GM23338 (cell line): ENCODE measurements at regions not wholly inside any gene's neighbourhood (a gene's known extent, or its start where the extent isn't known, plus 50 kb on each side); places are given as distances from the start of the nearest gene placed in this dataset.

Experiments used
- CTCF ChIP-seq, 2 experiments: fragments of 200-600 bp in 1 of 2; sonication (generic) in 1 of 2; conservative IDR thresholded peaks; 2 replicates each; pipeline versions ENCODE4 v1.5.1 to v1.6.1; 2016 to 2017; ENCODE audit warnings: antibody characterized with exemption in 2 of 2, low read depth in 2 of 2, mild to moderate bottlenecking in 2 of 2, moderate library complexity in 1 of 2
- TF ChIP-seq, protein P1 (sequence below): IDR thresholded peaks from one replicate; pipeline ENCODE4 v1.6.1; 2018; ENCODE audit warnings: antibody characterized with exemption; ENCODE audit not compliant: unreplicated experiment
- TF ChIP-seq, protein P2 (sequence below): fragments of 250-450 bp; sonication (Bioruptor Pico); IDR thresholded peaks from 2 replicates; pipeline ENCODE4 v1.5.0; 2020; ENCODE audit warnings: mild to moderate bottlenecking, moderate library complexity

DNA sequence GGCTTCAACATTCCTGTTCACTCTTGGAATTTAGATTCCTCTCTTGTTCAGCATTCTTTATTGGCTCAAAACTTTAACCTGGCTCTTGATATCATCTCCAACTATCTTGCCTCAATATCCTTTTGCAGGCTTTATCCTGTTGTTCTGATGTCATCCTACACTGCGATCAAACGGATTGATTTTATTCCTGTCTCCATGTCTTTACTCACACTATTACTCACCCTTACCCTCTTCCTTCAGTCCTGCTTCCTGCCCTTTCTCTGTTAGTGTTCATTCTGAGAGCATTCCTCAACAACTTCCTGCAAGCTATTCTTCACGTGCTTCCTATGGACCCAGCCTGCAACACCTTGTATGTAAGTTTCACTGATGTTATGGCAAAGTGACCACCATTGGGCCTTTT, 264.7 kb downstream of the RNF152 start:
- TF ChIP-seq, protein P1, sequence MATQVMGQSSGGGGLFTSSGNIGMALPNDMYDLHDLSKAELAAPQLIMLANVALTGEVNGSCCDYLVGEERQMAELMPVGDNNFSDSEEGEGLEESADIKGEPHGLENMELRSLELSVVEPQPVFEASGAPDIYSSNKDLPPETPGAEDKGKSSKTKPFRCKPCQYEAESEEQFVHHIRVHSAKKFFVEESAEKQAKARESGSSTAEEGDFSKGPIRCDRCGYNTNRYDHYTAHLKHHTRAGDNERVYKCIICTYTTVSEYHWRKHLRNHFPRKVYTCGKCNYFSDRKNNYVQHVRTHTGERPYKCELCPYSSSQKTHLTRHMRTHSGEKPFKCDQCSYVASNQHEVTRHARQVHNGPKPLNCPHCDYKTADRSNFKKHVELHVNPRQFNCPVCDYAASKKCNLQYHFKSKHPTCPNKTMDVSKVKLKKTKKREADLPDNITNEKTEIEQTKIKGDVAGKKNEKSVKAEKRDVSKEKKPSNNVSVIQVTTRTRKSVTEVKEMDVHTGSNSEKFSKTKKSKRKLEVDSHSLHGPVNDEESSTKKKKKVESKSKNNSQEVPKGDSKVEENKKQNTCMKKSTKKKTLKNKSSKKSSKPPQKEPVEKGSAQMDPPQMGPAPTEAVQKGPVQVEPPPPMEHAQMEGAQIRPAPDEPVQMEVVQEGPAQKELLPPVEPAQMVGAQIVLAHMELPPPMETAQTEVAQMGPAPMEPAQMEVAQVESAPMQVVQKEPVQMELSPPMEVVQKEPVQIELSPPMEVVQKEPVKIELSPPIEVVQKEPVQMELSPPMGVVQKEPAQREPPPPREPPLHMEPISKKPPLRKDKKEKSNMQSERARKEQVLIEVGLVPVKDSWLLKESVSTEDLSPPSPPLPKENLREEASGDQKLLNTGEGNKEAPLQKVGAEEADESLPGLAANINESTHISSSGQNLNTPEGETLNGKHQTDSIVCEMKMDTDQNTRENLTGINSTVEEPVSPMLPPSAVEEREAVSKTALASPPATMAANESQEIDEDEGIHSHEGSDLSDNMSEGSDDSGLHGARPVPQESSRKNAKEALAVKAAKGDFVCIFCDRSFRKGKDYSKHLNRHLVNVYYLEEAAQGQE = no peak
- TF ChIP-seq, protein P2, sequence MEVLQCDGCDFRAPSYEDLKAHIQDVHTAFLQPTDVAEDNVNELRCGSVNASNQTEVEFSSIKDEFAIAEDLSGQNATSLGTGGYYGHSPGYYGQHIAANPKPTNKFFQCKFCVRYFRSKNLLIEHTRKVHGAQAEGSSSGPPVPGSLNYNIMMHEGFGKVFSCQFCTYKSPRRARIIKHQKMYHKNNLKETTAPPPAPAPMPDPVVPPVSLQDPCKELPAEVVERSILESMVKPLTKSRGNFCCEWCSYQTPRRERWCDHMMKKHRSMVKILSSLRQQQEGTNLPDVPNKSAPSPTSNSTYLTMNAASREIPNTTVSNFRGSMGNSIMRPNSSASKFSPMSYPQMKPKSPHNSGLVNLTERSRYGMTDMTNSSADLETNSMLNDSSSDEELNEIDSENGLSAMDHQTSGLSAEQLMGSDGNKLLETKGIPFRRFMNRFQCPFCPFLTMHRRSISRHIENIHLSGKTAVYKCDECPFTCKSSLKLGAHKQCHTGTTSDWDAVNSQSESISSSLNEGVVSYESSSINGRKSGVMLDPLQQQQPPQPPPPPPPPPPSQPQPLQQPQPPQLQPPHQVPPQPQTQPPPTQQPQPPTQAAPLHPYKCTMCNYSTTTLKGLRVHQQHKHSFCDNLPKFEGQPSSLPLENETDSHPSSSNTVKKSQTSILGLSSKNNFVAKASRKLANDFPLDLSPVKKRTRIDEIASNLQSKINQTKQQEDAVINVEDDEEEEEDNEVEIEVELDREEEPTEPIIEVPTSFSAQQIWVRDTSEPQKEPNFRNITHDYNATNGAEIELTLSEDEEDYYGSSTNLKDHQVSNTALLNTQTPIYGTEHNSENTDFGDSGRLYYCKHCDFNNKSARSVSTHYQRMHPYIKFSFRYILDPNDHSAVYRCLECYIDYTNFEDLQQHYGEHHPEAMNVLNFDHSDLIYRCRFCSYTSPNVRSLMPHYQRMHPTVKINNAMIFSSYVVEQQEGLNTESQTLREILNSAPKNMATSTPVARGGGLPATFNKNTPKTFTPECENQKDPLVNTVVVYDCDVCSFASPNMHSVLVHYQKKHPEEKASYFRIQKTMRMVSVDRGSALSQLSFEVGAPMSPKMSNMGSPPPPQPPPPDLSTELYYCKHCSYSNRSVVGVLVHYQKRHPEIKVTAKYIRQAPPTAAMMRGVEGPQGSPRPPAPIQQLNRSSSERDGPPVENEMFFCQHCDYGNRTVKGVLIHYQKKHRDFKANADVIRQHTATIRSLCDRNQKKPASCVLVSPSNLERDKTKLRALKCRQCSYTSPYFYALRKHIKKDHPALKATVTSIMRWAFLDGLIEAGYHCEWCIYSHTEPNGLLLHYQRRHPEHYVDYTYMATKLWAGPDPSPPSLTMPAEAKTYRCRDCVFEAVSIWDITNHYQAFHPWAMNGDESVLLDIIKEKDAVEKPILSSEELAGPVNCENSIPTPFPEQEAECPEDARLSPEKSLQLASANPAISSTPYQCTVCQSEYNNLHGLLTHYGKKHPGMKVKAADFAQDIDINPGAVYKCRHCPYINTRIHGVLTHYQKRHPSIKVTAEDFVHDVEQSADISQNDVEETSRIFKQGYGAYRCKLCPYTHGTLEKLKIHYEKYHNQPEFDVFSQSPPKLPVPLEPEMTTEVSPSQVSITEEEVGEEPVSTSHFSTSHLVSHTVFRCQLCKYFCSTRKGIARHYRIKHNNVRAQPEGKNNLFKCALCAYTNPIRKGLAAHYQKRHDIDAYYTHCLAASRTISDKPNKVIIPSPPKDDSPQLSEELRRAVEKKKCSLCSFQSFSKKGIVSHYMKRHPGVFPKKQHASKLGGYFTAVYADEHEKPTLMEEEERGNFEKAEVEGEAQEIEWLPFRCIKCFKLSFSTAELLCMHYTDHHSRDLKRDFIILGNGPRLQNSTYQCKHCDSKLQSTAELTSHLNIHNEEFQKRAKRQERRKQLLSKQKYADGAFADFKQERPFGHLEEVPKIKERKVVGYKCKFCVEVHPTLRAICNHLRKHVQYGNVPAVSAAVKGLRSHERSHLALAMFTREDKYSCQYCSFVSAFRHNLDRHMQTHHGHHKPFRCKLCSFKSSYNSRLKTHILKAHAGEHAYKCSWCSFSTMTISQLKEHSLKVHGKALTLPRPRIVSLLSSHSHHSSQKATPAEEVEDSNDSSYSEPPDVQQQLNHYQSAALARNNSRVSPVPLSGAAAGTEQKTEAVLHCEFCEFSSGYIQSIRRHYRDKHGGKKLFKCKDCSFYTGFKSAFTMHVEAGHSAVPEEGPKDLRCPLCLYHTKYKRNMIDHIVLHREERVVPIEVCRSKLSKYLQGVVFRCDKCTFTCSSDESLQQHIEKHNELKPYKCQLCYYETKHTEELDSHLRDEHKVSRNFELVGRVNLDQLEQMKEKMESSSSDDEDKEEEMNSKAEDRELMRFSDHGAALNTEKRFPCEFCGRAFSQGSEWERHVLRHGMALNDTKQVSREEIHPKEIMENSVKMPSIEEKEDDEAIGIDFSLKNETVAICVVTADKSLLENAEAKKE (CRISPR knock-in tag) = no peak
- no peak for TF ChIP-seq CTCF (conservative IDR thresholded peaks at IDR 0.05; ENCODE audit: low read depth in 2 of 2)
